Loucy (cell line): ENCODE measurements at regions not wholly inside any gene's neighbourhood (a gene's known extent, or its start where the extent isn't known, plus 50 kb on each side); places are given as distances from the start of the nearest gene placed in this dataset.

ENCODE experiments used
- H2AFZ ChIP-seq: fragments of 200-600 bp; sonication (generic); 2 replicates; pipeline ENCODE4 v1.6.0; 2016; ENCODE audit warnings: antibody characterized with exemption, mild to moderate bottlenecking, low read length, moderate library complexity
- H3F3A ChIP-seq: fragments of 200-600 bp; 2 replicates; pipeline ENCODE4 v1.6.0; 2016; ENCODE audit warnings: antibody characterized with exemption, low read depth, mild to moderate bottlenecking
- H3K27me3 ChIP-seq: fragments of 200-600 bp; sonication (generic); 2 replicates; pipeline ENCODE4 v1.6.1; 2014; ENCODE audit warnings: low read length, mild to moderate bottlenecking; ENCODE audit not compliant: insufficient read depth, poor library complexity, severe bottlenecking
- H3K36me3 ChIP-seq: fragments of 200-600 bp; sonication (generic); 2 replicates; pipeline ENCODE4 v1.6.1; 2016; ENCODE audit warnings: low read length; ENCODE audit not compliant: insufficient read depth
- H3K4me1 ChIP-seq: fragments of 200-600 bp; sonication (generic); 2 replicates; pipeline ENCODE4 v1.5.1; 2014; ENCODE audit warnings: low read length, mild to moderate bottlenecking; ENCODE audit not compliant: insufficient read depth, poor library complexity, severe bottlenecking
- H3K4me2 ChIP-seq: fragments of 200-600 bp; sonication (generic); 2 replicates; pipeline ENCODE4 v1.6.0; 2014; ENCODE audit warnings: antibody characterized with exemption, low read length, low read depth, mild to moderate bottlenecking; ENCODE audit not compliant: poor library complexity, severe bottlenecking
- H3K4me3 ChIP-seq: fragments of 200-600 bp; sonication (generic); 2 replicates; pipeline ENCODE4 v1.5.1; 2014; ENCODE audit warnings: low read length, mild to moderate bottlenecking, mixed read lengths; ENCODE audit not compliant: poor library complexity, severe bottlenecking
- H3K79me2 ChIP-seq: fragments of 200-600 bp; sonication (generic); 2 replicates; pipeline ENCODE4 v1.6.1; 2014; ENCODE audit warnings: low read length; ENCODE audit not compliant: insufficient read depth
- H3K9ac ChIP-seq: fragments of 200-600 bp; sonication (generic); 2 replicates; pipeline ENCODE4 v1.6.0; 2014; ENCODE audit warnings: mild to moderate bottlenecking, low read depth, low read length, moderate library complexity; ENCODE audit not compliant: poor library complexity, severe bottlenecking
- H3K9me2 ChIP-seq: fragments of 200-600 bp; sonication (generic); replicated peaks from 2 replicates; pipeline ENCODE4 v1.6.1; 2016; ENCODE audit warnings: low read depth, low read length, mixed read lengths
- H3K9me3 ChIP-seq: fragments of 200-600 bp; sonication (generic); 2 replicates; pipeline ENCODE4 v1.6.1; 2014; ENCODE audit warnings: mild to moderate bottlenecking, antibody characterized with exemption, low read length, low read depth; ENCODE audit not compliant: insufficient read depth
- H4K20me1 ChIP-seq: fragments of 200-600 bp; sonication (generic); 2 replicates; pipeline ENCODE4 v1.6.0; 2014; ENCODE audit warnings: antibody characterized with exemption, low read length, mild to moderate bottlenecking; ENCODE audit not compliant: insufficient read depth, poor library complexity, severe bottlenecking
- CTCF ChIP-seq: fragments of 200-600 bp; sonication (generic); conservative IDR thresholded peaks from 2 replicates; pipeline ENCODE4 v1.5.1; 2014; ENCODE audit warnings: mild to moderate bottlenecking, antibody characterized with exemption, low read length
- EZH2phosphoT487 ChIP-seq: fragments of 200-600 bp; IDR thresholded peaks from 2 replicates; pipeline ENCODE4 v1.6.1; 2018; ENCODE audit warnings: antibody characterized with exemption, mild to moderate bottlenecking, moderate library complexity, borderline replicate concordance

GRCh38 chr2:216943109-216943508 lies 83.2 kb upstream of the TNP1 start:
- Histone ChIP-seq H3K36me3 (no peaks in the 10 kb centered on the region), H3F3A (no peaks in the 10 kb centered on the region), H3K9me3 (no peaks in the 10 kb centered on the region), H3K27me3 (no peaks in the 10 kb centered on the region), H2AFZ (no peak overlapping the region), H3K4me1 (no peaks in the 10 kb centered on the region), H3K9me2 (no peaks in the 10 kb centered on the region), H3K79me2 (no peaks in the 10 kb centered on the region), H4K20me1 (no peaks in the 10 kb centered on the region), H3K4me3 (no peak overlapping the region), H3K9ac (no peak overlapping the region), H3K4me2 (no peak overlapping the region)
- TF ChIP-seq EZH2phosphoT487, result no peak
- TF ChIP-seq CTCF, result no peak

- no peak overlapping the region for H2AFZ ChIP-seq
- no peaks in the 10 kb centered on the region for H3K9me3 ChIP-seq
- H3K4me2 ChIP-seq, result no peak overlapping the region
- no peaks in the 10 kb centered on the region for H3K9me2 ChIP-seq
- no peak overlapping the region for H3K9ac ChIP-seq
- no peaks in the 10 kb centered on the region for H3K79me2 ChIP-seq
- H4K20me1 ChIP-seq, result no peaks in the 10 kb centered on the region
- H3K27me3 ChIP-seq, result no peaks in the 10 kb centered on the region
- H3K4me1 ChIP-seq, result no peaks in the 10 kb centered on the region
- no peak for TF ChIP-seq EZH2phosphoT487
- TF ChIP-seq CTCF, result no peak
- H3K4me3 ChIP-seq, result no peak overlapping the region
- H3K36me3 ChIP-seq, result no peaks in the 10 kb centered on the region
- H3F3A ChIP-seq, result no peaks in the 10 kb centered on the region
These were observed 82.6 kb upstream of the TNP1 start for GRCh38 chr2:216942465-216942864.

GRCh38 chr2:216942016-216942415 lies 82.2 kb upstream of the TNP1 start:
- Histone ChIP-seq H3K27me3 (no peaks in the 10 kb centered on the region), H3K4me3 (no peak overlapping the region), H3K36me3 (no peaks in the 10 kb centered on the region), H3K4me2 (no peak overlapping the region), H3K79me2 (no peaks in the 10 kb centered on the region), H2AFZ (no peak overlapping the region), H3K9me2 (no peaks in the 10 kb centered on the region), H3K4me1 (no peaks in the 10 kb centered on the region), H3K9me3 (no peaks in the 10 kb centered on the region), H3F3A (no peaks in the 10 kb centered on the region), H4K20me1 (no peaks in the 10 kb centered on the region), H3K9ac (no peak overlapping the region)
- TF ChIP-seq CTCF, result no peak
- no peak for TF ChIP-seq EZH2phosphoT487
